Fibroblast of mammary gland (primary cell): ENCODE measurements at regions not wholly inside any gene's neighbourhood (a gene's known extent, or its start where the extent isn't known, plus 50 kb on each side); places are given as distances from the start of the nearest gene placed in this dataset.
A peak's percentile ranks its signal among the peaks of the same experiment; 100 is the strongest.
"Not testable (repeated sequence)": the region's sequence is repeated elsewhere in the genome, so short reads cannot be mapped to it uniquely, and the experiment has no call there.

Experiments
- DNase-seq: peaks from one replicate; pipeline ENCODE4 v3.0.0-alpha.2; 2010; ENCODE audit warnings: low read depth
- H3K4me3 ChIP-seq: 2 replicates; pipeline ENCODE4 v1.5.1; 2011; ENCODE audit warnings: low read depth, mild to moderate bottlenecking, low read length, moderate library complexity; ENCODE audit not compliant: control insufficient read depth
- CTCF ChIP-seq: conservative IDR thresholded peaks from 2 replicates; pipeline ENCODE4 v1.5.1; 2011; ENCODE audit warnings: low read depth, low read length, inconsistent platforms; ENCODE audit not compliant: control insufficient read depth, insufficient read depth

- DNase-seq: peak; percentile 27
- no peak overlapping the region for H3K4me3 ChIP-seq
- TF ChIP-seq CTCF: peak; percentile 48
Measured at GRCh38 chrX:26783512-26784225, 567.7 kb downstream of the MAGEB5 start.

GRCh38 chrX:26778320-26778888 lies 562.4 kb downstream of the MAGEB5 start:
- peak; percentile 27 for TF ChIP-seq CTCF
- peak; percentile 1 for DNase-seq
- no peak overlapping the region for H3K4me3 ChIP-seq

- DNase-seq: no peak
- TF ChIP-seq CTCF: no peak
- no peak overlapping the region for H3K4me3 ChIP-seq
Measured at GRCh38 chrX:26762253-26762652, 546.3 kb downstream of the MAGEB5 start.

GRCh38 chrX:26755760-26756159 lies 539.8 kb downstream of the MAGEB5 start:
- DNase-seq: not testable (repeated sequence)

GRCh38 chrX:26747877-26748276 lies 531.9 kb downstream of the MAGEB5 start:
- TF ChIP-seq CTCF: no peak
- no peak overlapping the region for H3K4me3 ChIP-seq
- no peak for DNase-seq

More at GRCh38 chrX:26755760-26756159, 539.8 kb downstream of the MAGEB5 start:
- H3K4me3 ChIP-seq: not testable (repeated sequence)

GRCh38 chrX:26722666-26723428 lies 506.9 kb downstream of the MAGEB5 start:
- no peak for DNase-seq
- no peak overlapping the region for H3K4me3 ChIP-seq
- no peak for TF ChIP-seq CTCF

- no peak overlapping the region for H3K4me3 ChIP-seq
- TF ChIP-seq CTCF: no peak
- no peak for DNase-seq
Measured at GRCh38 chrX:26672571-26672970, 456.6 kb downstream of the MAGEB5 start.
